HG03045 (cell line): ENCODE measurements at regions not wholly inside any gene's neighbourhood (a gene's known extent, or its start where the extent isn't known, plus 50 kb on each side); places are given as distances from the start of the nearest gene placed in this dataset.

Source experiments
- ATAC-seq: cut with Tn5 transposase; IDR thresholded peaks from one replicate; pipeline ENCODE4 v1.9.1; 2021; ENCODE audit warnings: mild to moderate bottlenecking, moderate library complexity; ENCODE audit not compliant: unreplicated experiment

- ATAC-seq: no peak
Observed at GRCh38 chr9:16328349-16328748, 542.1 kb downstream of the BNC2 start.

GRCh38 chr9:16329671-16330113 lies 540.8 kb downstream of the BNC2 start:
- no peak for ATAC-seq

DNA sequence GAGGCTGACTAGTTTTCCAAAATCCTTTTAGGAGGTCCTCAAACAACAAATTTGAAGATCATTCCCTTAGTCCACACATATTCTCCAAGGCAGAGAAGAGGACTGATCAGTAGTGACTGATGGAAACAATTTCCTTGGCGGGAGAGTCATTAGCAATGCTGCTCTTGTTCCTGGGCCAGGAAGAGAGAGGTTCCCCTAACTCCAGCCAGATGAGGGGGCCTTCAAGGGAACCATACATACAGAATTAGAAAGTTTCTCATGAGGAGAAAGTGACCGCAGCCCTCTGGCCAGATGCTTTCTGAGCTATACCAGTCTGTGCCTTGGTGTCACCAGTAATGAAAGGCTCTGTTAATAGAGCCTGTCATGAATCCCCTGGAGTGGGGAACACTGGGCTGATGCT lies 539.4 kb downstream of the BNC2 start:
- ATAC-seq: no peak

- no peak for ATAC-seq
Observed at GRCh38 chr9:16331527-16331926, 538.9 kb downstream of the BNC2 start.

- ATAC-seq: no peak
Observed at GRCh38 chr9:16333691-16334090, 536.8 kb downstream of the BNC2 start.

- no peak for ATAC-seq
Observed at GRCh38 chr9:16335788-16336580, 534.5 kb downstream of the BNC2 start.

DNA sequence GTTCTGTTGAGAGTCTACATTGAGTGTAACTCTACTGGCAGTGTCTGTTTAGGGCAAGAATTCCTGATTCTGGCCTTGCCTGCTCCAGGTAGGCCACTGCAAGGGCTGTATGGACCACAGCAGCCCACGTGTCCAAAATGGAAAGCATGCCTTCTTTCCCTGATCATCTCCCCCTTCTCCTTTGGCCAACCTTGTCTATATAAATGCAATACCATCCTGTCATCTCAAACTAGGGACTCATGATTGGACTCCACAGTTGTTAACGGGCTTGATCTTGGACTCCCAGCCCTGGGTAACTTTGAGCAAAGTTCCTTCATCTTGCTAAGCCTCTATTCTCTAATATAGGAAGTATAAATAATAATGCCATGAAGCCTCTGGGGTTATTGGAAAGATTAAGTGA lies 533.6 kb downstream of the BNC2 start:
- no peak for ATAC-seq

- ATAC-seq: no peak
Observed at GRCh38 chr9:16337322-16338029, 533.0 kb downstream of the BNC2 start.

DNA sequence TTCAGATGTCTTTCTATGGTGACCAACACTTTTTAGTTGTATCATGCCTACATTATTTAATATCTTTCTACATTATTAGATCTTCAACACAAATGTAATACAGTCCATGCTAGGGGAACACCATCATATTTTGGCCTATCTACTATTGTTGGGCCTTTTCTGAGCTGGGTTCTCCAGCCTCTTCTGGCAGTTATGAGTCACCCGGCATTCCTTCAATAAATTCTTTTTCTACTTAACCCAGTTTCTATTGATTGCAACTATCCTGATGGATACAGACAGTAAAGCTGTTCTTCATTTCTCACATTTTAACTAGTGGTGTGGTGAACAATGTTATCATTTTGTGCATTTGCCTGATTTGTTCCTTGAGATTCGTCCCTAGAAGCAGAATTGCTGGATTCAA lies 529.3 kb downstream of the BNC2 start:
- ATAC-seq: no peak

- ATAC-seq: no peak
Observed at GRCh38 chr9:16342246-16343020, 528.0 kb downstream of the BNC2 start.

GRCh38 chr9:16343249-16344237 lies 526.9 kb downstream of the BNC2 start:
- ATAC-seq: no peak

DNA sequence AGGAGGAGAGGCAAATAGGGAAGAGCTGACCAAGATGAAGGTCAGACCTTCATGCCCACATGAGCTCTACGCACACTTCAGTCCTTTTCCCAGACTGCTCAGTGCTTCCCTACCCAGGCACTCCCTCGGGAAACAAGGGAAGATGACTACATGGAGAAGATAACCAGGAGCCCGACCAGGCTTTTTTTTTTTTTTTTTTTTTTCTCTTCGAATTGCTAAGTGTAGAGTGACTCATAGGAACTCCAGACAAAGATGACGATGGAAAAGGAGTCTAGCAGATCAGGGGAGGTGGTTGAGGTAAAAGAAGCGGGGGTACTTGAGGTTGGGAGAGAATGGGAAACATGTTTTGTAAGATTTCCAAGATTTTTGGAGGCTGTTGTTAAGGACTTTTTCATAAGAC lies 526.1 kb downstream of the BNC2 start:
- ATAC-seq: no peak

DNA sequence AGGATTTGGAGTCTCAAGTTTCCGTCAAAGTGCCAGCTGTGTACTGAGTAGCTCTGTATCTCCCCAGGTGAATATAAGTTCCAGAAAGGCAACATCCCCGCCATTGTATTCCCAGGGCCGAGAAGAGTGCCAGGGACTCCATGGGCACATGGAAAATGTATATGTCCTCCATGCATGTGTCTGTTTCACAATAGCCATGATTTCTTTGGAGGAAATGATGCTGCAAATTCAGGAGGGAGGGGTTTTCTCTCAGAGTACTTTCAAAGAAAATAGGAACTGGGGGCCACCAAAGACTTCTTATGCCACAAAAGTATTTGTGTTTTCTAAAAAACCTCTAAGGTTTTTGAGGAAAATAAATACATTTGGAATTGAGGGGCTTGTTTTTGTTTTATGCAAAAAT lies 524.6 kb downstream of the BNC2 start:
- no peak for ATAC-seq

DNA sequence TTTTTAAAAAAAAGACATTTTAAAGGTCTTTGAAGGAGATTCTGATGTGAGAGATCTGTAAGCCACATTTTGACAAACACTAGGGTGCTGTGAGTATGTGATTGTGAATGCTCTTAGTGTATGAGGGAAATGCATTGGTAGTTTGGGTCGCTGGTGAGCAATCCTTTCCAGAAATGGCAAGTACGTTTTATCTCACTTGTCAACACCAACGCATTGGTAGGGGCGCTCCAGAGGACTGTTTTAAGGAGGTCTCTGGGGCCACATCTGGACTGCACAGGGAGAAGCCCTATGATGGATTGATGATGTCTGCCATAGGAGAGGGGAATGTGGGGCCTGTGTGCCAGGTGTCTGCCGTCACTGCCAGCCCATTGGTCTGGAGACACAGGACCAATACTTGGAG lies 522.6 kb downstream of the BNC2 start:
- ATAC-seq: no peak

- no peak for ATAC-seq
Observed at GRCh38 chr9:16348531-16348930, 521.9 kb downstream of the BNC2 start.

GRCh38 chr9:16352251-16352650 lies 518.2 kb downstream of the BNC2 start:
- ATAC-seq: no peak

- ATAC-seq: no peak
Observed at GRCh38 chr9:16352791-16353401, 517.6 kb downstream of the BNC2 start.

DNA sequence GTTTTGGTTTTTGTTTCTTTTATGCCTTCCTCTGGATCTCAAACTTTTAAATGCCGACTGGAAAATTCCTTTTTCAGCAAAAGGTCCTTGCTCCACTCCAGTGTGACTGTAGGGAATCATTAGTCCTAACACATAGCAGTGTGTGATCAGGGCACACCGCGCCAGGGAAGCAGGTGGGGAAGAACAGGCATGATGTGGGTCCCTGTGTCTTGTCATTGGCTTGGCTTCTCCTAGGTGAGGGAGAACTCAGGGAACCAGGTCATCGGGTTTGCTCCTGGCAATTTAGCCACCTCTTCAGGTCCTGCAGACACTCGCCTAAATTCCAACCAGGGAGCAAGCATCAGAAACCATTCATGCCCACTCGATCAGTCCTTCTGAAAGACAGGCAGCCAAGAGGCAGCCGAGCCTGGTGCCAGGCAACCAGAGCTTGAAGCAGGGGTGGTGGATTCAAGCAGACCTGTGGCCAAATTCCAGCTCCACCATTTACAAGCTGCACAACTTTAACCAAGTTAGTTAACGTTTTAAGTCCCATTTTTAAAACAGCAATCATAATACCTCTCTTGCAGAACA lies 514.2 kb downstream of the BNC2 start:
- ATAC-seq: no peak

GRCh38 chr9:16357828-16358227 lies 512.6 kb downstream of the BNC2 start:
- ATAC-seq: no peak

GRCh38 chr9:16358751-16359150 lies 511.7 kb downstream of the BNC2 start:
- ATAC-seq: no peak
